ENCODE measurements at regions not wholly inside any gene's neighbourhood (a gene's known extent, or its start where the extent isn't known, plus 50 kb on each side); places are given as distances from the start of the nearest gene placed in this dataset.
A peak's percentile ranks its signal among the peaks of the same experiment; 100 is the strongest.
"Not testable (repeated sequence)": the region's sequence is repeated elsewhere in the genome, so short reads cannot be mapped to it uniquely, and the experiment has no call there.

DNA sequence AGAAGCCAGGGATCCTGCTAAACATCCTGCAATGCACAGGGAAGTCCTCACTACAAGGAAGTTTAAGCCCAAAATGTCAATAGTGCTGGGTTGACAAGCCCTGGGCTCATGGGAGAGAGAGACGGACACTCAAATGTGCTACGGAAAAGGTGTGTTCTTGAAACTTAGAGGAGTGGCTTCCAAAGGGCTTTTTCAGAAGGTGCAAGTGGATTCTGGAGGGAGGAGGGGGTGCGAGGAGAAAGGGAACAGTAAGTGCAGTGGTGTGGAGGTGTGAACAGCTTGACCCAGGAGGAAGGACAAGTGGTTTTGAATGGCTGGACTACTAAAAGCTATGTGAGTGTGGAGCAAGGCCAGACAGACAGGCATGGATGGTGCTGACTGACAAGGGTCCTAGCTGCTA is 50.4 kb upstream of the CECR2 start:
- DNase-seq, result no peak

GRCh38 chr22:17315310-17315709 is 54.0 kb upstream of the CECR2 start:
- no peak for DNase-seq

- DNase-seq, result no peak
These were observed 54.8 kb upstream of the CECR2 start for GRCh38 chr22:17314487-17314886.

DNA sequence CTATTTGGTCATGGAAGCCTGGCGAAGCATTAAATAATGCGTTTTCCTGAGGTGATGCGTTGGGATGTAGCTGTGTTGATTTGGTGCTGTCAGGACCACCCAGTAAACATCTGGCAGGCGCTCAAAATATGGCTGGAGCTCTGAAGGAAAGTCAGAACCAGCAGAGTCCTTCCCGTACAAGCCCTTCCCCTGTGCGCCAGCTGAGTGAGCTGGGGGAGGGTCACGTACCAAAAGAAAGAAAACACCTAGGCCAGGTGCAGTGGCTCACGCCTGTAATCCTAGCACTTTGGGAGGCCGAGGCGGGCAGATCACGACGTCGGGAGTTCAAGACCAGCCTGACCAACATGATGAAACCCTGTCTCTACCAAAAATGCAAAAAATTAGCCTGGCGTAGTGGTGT is 55.6 kb upstream of the CECR2 start:
- DNase-seq, result no peak

DNA sequence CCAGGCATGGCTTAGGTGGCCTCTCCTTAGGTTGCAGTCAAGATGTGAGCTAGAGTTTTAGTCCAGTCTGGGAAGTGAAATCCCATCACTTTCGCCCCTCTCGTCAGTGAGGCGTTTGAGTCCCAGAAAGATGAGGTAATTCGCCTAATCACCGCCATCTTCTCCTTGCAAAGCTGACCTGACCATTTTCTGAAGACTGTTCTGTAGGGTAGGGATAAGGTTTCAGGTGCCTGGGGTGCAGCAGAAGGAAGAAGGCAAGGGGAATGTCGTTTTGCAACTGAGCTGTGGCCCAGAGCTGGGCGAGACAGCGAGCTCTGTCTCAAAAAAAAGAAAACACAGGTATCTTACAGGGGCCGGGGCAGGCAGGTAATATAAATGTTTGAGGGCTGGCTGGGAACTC is 61.7 kb upstream of the CECR2 start:
- no peak for DNase-seq

DNA sequence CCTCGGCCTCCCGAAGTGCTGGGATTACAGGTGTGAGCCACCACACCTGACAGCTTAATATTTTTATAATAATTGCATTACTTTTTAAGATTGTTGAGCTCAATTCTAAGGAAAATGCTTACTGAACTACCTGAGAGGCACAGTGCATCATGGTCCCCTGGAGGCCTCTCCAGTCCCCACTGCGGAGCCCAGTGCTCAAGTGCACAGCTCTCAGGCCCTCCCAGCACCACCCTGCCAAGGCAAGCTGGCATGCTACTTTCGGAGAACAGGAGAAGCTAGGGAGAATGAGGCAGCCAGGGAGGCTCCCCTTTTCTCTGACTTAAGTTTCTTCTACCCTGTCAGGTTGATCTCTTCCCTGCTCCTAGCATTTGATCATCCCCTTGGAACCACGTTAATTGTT is 64.2 kb upstream of the CECR2 start:
- no peak for DNase-seq

- no peak for DNase-seq
These were observed 65.2 kb upstream of the CECR2 start for GRCh38 chr22:17303840-17304779.

DNA sequence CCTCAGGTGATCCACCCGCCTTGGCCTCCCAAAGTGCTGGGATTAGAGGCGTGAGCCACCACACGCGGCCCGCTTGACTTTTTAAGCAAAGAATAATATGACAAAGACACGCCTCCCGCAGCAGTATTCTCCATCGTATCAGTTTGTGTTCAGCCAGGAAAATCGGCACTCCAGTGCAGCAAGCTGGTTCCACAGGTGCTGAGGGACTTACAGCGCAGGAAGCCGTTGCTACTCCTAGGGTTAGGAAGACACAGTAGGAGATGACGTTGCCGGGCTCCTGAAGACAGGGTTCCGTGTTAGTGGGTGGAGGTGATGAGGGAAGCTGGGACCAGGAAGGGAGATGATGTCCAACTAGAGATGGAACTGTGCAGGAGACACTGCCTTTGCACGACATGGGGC is 65.8 kb upstream of the CECR2 start:
- DNase-seq, result no peak

DNA sequence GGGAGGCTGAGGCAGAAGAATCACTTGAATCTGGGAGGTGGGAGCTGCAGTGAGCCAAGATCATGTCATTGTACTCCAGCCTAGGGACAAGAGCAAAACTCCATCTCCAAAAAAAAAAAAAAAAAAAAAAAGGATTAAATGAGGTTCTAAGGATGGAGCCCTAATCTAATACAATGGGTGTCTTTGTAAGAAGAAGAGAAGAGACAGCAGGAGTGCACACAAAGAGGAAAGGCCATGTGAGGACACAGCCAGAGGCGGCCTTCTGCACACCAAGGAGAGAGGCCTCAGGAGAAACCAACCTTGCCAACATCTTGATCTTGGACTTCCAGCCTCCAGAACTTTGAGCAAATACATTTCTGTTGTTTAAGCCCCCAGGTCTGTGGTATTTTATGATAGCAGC is 66.6 kb upstream of the CECR2 start:
- DNase-seq, result no peak

- no peak for DNase-seq
These were observed 68.3 kb upstream of the CECR2 start for GRCh38 chr22:17300926-17301325.

GRCh38 chr22:17298805-17299502 is 70.3 kb upstream of the CECR2 start:
- DNase-seq, result not testable (repeated sequence)

DNA sequence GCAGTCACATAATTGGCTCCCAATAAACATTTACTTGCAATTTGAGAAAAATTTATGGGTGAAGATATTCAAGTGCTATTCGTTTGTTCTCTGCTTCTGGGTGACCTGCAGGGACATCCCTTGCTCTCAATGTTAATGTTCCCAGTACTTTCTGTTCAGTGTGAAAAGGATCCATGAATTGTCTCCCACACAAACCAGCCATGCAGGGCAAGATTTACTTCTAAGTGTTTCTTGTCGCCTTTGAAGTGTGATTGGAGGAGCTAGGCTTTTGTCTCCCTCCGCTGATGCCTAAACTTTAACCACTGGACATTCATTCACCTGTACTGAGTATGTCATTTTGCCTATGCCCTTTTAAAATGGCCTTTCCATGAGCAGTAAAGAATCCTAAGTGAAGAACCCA is 66.4 kb upstream of the ADA2 start:
- DNase-seq, result no peak

GRCh38 chr22:17284888-17285287 is 65.7 kb upstream of the ADA2 start:
- no peak for DNase-seq

GRCh38 chr22:17284466-17284865 is 65.2 kb upstream of the ADA2 start:
- DNase-seq, result no peak

- not testable (repeated sequence) for DNase-seq
These were observed 64.6 kb upstream of the ADA2 start for GRCh38 chr22:17283865-17284264.

DNA sequence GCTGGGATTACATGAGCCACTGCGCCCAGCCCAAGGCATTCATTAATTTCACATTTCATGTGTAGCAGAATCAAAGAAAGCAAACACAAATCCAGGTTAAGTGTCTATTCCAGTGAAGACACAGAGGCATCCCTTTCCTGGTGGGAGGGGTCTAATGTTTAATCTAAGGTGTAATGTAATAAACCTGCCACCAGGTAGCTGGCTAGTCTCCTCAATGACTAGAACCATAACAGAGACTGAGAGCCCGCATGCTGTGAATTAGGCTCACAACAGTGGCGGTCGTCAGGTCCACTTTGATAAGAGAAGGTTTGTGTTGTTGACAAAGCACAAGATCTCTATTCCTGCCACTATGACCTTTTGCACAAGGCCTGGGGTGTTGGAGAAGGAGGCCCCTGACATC is 64.2 kb upstream of the ADA2 start:
- no peak for DNase-seq

DNA sequence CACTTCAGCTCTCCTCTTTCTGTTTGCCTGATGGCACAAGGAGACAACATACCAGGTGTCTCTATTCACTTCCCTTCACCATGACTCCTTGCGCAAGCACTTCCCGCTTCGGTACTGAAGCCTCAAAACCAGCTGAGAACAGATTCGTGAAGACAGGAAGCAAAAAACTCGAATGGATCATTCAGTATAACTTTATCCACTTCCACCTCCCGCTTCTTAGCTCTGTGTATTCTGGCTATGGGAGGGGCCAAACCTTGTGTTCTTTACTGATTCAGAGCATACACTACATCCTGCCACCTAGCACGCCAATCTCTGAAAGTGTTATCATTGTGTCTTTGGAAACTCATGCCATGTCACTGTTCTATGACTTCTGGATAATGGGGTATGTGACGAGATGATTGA is 62.2 kb upstream of the ADA2 start:
- no peak for DNase-seq

- no peak for DNase-seq
These were observed 61.8 kb upstream of the ADA2 start for GRCh38 chr22:17281026-17281425.

- no peak for DNase-seq
These were observed 53.3 kb upstream of the ADA2 start for GRCh38 chr22:17272511-17272991.

DNA sequence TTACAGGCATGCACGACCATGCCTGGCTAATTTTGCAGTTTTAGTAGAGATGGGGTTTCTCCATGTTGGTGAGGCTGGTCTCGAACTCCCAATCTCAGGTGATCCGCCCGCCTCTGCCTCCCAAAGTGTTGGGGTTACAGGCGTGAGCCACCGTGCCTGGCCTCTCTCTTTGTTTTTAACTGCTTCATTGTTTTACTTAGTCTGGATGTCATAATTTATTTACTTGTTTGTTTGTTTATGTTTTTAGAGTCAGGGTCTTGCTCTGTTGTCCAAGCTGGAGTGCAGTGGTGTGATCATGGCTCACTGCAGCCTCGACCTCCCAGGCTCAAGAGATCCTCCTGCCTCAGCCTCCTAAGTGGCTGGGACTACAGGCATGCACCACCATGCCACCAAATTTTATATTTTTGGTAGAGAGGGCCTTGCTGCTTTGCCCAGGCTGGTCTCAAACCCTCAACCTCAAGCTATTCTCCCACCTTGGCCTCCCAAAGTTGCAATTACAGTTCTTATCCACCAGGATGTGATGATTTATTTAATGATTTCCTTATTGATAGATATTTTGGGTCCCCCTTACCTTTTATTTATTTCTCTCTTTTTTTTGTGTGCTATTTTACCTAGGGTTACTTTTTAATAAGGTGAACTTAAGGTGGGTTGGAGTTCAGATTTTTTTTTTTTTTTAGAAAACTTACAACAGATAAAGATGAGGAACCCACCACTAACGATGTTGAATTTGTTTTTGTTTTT is 52.6 kb upstream of the ADA2 start:
- DNase-seq, result no peak

DNA sequence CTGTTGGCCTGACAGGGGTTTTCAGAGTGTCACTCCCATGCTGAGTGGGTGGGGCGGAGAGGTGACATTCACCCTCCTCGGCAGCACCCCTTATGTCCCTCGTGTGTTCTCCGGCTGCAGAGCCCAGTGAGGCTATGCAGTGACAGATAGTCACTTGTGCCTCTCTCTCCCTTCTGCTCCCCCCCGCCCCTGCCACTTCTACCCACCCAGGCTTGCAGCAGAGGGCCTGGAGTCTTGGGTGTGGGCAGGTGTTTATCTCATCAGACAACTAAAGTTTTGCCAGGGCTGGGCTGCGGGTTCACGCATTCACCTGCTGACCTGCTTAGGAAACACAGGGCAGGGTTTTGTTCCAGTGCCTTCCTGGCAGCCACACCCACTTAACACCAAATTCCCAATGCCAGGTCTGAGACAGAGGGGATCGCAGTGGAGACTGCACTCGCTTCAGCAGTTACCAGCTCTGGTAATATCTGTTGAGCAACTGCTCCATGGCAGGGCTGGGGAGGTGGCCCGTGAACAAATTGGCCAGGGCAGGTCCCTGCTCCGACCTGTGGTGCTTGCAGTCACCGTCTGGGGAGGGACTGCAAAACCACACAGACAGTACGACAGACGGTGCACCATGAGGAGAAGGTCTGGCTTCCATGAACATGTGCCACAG is 50.5 kb upstream of the ADA2 start:
- peak in 1 of 56 donors; percentile 20 for DNase-seq

Data from amygdala (tissue), 56 donors.